SK-N-SH treated with all-trans-retinoic acid at 6 μM for 48 hours (cell line): ENCODE measurements at regions not wholly inside any gene's neighbourhood (a gene's known extent, or its start where the extent isn't known, plus 50 kb on each side); places are given as distances from the start of the nearest gene placed in this dataset.

Experiments used
- ATAC-seq: fragments of 200-7000 bp; cut with Tn5 transposase; 3 replicates; pipeline ENCODE4 v1.9.1; 2020; ENCODE audit warnings: mild to moderate bottlenecking, moderate library complexity
- ARNTL ChIP-seq: fragments of 450-650 bp; formaldehyde crosslinking; IDR thresholded peaks from 2 replicates; pipeline ENCODE4 v1.5.0; 2020; ENCODE audit warnings: low read depth, mild to moderate bottlenecking, moderate library complexity, borderline replicate concordance
- BACH2 ChIP-seq: fragments of 250-450 bp; sonication (Bioruptor Pico); IDR thresholded peaks from 2 replicates; pipeline ENCODE4 v1.9.0; 2021; ENCODE audit warnings: mild to moderate bottlenecking, borderline replicate concordance
- CSDC2 ChIP-seq: fragments of 250-450 bp; sonication (Bioruptor Pico); IDR thresholded peaks from 2 replicates; pipeline ENCODE4 v1.5.0; 2020; ENCODE audit warnings: mild to moderate bottlenecking, moderate library complexity
- GLIS3 ChIP-seq: fragments of 250-450 bp; sonication (Bioruptor Pico); IDR thresholded peaks from 2 replicates; pipeline ENCODE4 v1.5.0; 2020; ENCODE audit warnings: mild to moderate bottlenecking, moderate library complexity
- ISL1 ChIP-seq: fragments of 250-450 bp; sonication (Bioruptor Pico); IDR thresholded peaks from 2 replicates; pipeline ENCODE4 v2.1.2; 2022; ENCODE audit warnings: mild to moderate bottlenecking, moderate library complexity
- PATZ1 ChIP-seq: fragments of 250-450 bp; sonication (Bioruptor Pico); IDR thresholded peaks from 2 replicates; pipeline ENCODE4 v1.8.0; 2020; ENCODE audit warnings: mild to moderate bottlenecking, moderate library complexity, borderline replicate concordance
- PPARA ChIP-seq: fragments of 250-450 bp; sonication (Bioruptor Pico); IDR thresholded peaks from 2 replicates; pipeline ENCODE4 v1.5.0; 2020; ENCODE audit warnings: mild to moderate bottlenecking, borderline replicate concordance
- SNAI2 ChIP-seq: fragments of 250-450 bp; sonication (Bioruptor Pico); IDR thresholded peaks from 2 replicates; pipeline ENCODE4 v1.5.0; 2020; ENCODE audit warnings: mild to moderate bottlenecking, moderate library complexity
- TCF4 ChIP-seq: fragments of 250-450 bp; sonication (Bioruptor Pico); IDR thresholded peaks from 2 replicates; pipeline ENCODE4 v1.8.0; 2021; ENCODE audit warnings: mild to moderate bottlenecking, moderate library complexity, borderline replicate concordance
- TOX ChIP-seq: fragments of 250-450 bp; sonication (Bioruptor Pico); IDR thresholded peaks from 2 replicates; pipeline ENCODE4 v1.8.0; 2021; ENCODE audit warnings: mild to moderate bottlenecking, moderate library complexity, borderline replicate concordance
- ZC3H10 ChIP-seq: fragments of 250-450 bp; sonication (Bioruptor Pico); IDR thresholded peaks from 2 replicates; pipeline ENCODE4 v1.5.1; 2021; ENCODE audit warnings: mild to moderate bottlenecking, moderate library complexity
- ZFP3 ChIP-seq: fragments of 250-450 bp; sonication (Bioruptor Pico); IDR thresholded peaks from 2 replicates; pipeline ENCODE4 v1.5.0; 2020; ENCODE audit warnings: mild to moderate bottlenecking, moderate library complexity
- ZNF565 ChIP-seq: fragments of 450-650 bp; formaldehyde crosslinking; conservative IDR thresholded peaks from 2 replicates; pipeline ENCODE4 v1.5.0; 2020; ENCODE audit warnings: low read depth, mild to moderate bottlenecking, moderate library complexity
- ZNF70 ChIP-seq: fragments of 450-650 bp; formaldehyde crosslinking; IDR thresholded peaks from 2 replicates; pipeline ENCODE4 v1.5.0; 2020; ENCODE audit warnings: mild to moderate bottlenecking, moderate library complexity
- ZNF8 ChIP-seq: fragments of 450-650 bp; formaldehyde crosslinking; IDR thresholded peaks from 2 replicates; pipeline ENCODE4 v1.5.0; 2020; ENCODE audit warnings: mild to moderate bottlenecking, moderate library complexity
- TF ChIP-seq, protein P1 (sequence below): fragments of 250-450 bp; sonication (Bioruptor Pico); IDR thresholded peaks from 2 replicates; pipeline ENCODE4 v1.8.0; 2021; ENCODE audit warnings: low read depth, mild to moderate bottlenecking, moderate library complexity, borderline replicate concordance
- TF ChIP-seq, protein P2 (sequence below): fragments of 250-450 bp; sonication (Bioruptor Pico); IDR thresholded peaks from 2 replicates; pipeline ENCODE4 v1.5.1; 2020; ENCODE audit warnings: low read depth, mild to moderate bottlenecking, moderate library complexity
- TF ChIP-seq, protein P3 (sequence below): fragments of 250-450 bp; sonication (Bioruptor Pico); IDR thresholded peaks from 2 replicates; pipeline ENCODE4 v1.5.1; 2021; ENCODE audit warnings: mild to moderate bottlenecking, moderate library complexity
- TF ChIP-seq, protein P4 (sequence below): fragments of 250-450 bp; sonication (Bioruptor Pico); IDR thresholded peaks from 2 replicates; pipeline ENCODE4 v1.5.0; 2020; ENCODE audit warnings: mild to moderate bottlenecking, moderate library complexity

GRCh38 chr17:71227841-71228240 lies 893.0 kb upstream of the SOX9 start (continued):
- no peak for TF ChIP-seq PATZ1 (CRISPR knock-in tag)
- no peak for TF ChIP-seq SNAI2 (CRISPR knock-in tag)
- TF ChIP-seq ARNTL (CRISPR knock-in tag), result no peak
- TF ChIP-seq ZFP3 (CRISPR knock-in tag), result no peak

DNA sequence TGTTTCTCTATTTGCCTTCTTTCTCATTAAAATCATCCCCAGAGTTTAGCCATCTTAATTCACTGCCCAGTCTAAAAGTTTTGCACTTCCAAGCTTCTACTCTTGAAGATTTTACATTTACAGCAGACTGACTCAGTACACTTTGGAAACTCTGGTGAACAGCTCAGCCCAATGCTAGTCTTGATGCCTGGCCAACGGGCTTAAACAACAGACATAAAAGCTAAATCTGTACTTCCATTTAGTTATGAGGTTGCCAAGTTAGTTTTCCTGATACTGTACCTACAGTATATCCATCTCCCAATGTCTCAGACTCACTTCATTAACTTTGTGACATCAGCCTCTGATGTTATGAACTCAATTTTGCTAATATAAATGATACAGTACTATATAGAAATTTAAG lies 891.8 kb upstream of the SOX9 start:
- ATAC-seq, result no peak
- TF ChIP-seq, protein P1, sequence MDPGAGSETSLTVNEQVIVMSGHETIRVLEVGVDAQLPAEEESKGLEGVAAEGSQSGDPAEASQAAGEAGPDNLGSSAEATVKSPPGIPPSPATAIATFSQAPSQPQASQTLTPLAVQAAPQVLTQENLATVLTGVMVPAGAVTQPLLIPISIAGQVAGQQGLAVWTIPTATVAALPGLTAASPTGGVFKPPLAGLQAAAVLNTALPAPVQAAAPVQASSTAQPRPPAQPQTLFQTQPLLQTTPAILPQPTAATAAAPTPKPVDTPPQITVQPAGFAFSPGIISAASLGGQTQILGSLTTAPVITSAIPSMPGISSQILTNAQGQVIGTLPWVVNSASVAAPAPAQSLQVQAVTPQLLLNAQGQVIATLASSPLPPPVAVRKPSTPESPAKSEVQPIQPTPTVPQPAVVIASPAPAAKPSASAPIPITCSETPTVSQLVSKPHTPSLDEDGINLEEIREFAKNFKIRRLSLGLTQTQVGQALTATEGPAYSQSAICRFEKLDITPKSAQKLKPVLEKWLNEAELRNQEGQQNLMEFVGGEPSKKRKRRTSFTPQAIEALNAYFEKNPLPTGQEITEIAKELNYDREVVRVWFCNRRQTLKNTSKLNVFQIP (CRISPR knock-in tag), result no peak
- TF ChIP-seq ZFP3 (CRISPR knock-in tag) (no peak), ZNF70 (CRISPR knock-in tag) (no peak), CSDC2 (CRISPR knock-in tag) (no peak), PPARA (no peak), ISL1 (CRISPR knock-in tag) (no peak), ZNF8 (no peak), ZC3H10 (CRISPR knock-in tag) (no peak), TOX (CRISPR knock-in tag) (no peak), TCF4 (CRISPR knock-in tag) (no peak), ARNTL (CRISPR knock-in tag) (no peak), GLIS3 (CRISPR knock-in tag) (no peak)
- TF ChIP-seq, protein P2, sequence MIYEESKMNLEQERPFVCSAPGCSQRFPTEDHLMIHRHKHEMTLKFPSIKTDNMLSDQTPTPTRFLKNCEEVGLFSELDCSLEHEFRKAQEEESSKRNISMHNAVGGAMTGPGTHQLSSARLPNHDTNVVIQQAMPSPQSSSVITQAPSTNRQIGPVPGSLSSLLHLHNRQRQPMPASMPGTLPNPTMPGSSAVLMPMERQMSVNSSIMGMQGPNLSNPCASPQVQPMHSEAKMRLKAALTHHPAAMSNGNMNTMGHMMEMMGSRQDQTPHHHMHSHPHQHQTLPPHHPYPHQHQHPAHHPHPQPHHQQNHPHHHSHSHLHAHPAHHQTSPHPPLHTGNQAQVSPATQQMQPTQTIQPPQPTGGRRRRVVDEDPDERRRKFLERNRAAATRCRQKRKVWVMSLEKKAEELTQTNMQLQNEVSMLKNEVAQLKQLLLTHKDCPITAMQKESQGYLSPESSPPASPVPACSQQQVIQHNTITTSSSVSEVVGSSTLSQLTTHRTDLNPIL (CRISPR knock-in tag), result no peak
- TF ChIP-seq, protein P3, sequence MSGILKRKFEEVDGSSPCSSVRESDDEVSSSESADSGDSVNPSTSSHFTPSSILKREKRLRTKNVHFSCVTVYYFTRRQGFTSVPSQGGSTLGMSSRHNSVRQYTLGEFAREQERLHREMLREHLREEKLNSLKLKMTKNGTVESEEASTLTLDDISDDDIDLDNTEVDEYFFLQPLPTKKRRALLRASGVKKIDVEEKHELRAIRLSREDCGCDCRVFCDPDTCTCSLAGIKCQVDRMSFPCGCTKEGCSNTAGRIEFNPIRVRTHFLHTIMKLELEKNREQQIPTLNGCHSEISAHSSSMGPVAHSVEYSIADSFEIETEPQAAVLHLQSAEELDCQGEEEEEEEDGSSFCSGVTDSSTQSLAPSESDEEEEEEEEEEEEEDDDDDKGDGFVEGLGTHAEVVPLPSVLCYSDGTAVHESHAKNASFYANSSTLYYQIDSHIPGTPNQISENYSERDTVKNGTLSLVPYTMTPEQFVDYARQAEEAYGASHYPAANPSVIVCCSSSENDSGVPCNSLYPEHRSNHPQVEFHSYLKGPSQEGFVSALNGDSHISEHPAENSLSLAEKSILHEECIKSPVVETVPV, result no peak
- TF ChIP-seq, protein P4, sequence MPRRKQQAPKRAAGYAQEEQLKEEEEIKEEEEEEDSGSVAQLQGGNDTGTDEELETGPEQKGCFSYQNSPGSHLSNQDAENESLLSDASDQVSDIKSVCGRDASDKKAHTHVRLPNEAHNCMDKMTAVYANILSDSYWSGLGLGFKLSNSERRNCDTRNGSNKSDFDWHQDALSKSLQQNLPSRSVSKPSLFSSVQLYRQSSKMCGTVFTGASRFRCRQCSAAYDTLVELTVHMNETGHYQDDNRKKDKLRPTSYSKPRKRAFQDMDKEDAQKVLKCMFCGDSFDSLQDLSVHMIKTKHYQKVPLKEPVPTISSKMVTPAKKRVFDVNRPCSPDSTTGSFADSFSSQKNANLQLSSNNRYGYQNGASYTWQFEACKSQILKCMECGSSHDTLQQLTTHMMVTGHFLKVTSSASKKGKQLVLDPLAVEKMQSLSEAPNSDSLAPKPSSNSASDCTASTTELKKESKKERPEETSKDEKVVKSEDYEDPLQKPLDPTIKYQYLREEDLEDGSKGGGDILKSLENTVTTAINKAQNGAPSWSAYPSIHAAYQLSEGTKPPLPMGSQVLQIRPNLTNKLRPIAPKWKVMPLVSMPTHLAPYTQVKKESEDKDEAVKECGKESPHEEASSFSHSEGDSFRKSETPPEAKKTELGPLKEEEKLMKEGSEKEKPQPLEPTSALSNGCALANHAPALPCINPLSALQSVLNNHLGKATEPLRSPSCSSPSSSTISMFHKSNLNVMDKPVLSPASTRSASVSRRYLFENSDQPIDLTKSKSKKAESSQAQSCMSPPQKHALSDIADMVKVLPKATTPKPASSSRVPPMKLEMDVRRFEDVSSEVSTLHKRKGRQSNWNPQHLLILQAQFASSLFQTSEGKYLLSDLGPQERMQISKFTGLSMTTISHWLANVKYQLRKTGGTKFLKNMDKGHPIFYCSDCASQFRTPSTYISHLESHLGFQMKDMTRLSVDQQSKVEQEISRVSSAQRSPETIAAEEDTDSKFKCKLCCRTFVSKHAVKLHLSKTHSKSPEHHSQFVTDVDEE, result no peak
- TF ChIP-seq, all 23 proteins: peak for 0

GRCh38 chr17:71232801-71233559 lies 887.8 kb upstream of the SOX9 start:
- TF ChIP-seq BACH2 (CRISPR knock-in tag), result no peak
- no peak for TF ChIP-seq ZC3H10 (CRISPR knock-in tag)
- no peak for TF ChIP-seq PATZ1 (CRISPR knock-in tag)
- no peak for TF ChIP-seq ARNTL (CRISPR knock-in tag)
- TF ChIP-seq ZFP3 (CRISPR knock-in tag), result no peak
- TF ChIP-seq TOX (CRISPR knock-in tag), result no peak
- TF ChIP-seq ISL1 (CRISPR knock-in tag), result no peak
- TF ChIP-seq TCF4 (CRISPR knock-in tag), result no peak
- TF ChIP-seq, protein P2 (CRISPR knock-in tag), result no peak
- TF ChIP-seq CSDC2 (CRISPR knock-in tag), result no peak
- TF ChIP-seq ZNF8, result no peak
- TF ChIP-seq ZNF565 (CRISPR knock-in tag), result no peak
- TF ChIP-seq ZNF70 (CRISPR knock-in tag), result no peak
- no peak for ATAC-seq
